ENCODE measurements at regions not wholly inside any gene's neighbourhood (a gene's known extent, or its start where the extent isn't known, plus 50 kb on each side); places are given as distances from the start of the nearest gene placed in this dataset.

DNA sequence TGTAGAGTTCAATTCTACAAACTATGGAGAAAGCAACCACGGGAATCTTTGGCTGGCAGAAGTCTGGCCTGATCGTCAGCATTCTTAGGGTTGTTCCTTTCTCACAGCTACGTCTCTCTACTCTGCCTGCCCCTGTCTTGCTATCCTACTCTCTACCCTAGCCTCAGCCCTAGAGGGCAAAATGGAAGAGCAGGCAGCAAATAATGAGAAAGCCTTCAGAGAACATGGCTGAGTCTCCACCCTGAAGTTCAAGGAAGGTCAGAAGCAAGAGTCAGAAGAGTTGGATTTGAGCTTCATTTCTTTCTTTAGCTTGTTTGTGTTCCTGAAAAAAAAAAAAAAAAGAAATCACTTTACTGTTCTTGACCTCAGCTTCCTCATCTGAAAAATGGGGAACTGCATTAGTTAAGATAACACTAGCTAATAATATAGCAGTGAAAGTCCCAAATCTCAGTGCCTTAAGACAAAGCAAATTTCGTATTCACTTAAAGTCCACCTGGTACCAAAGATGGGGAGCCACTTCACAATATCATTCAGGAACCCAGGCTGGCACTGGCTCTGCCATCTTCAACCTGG, 50.2 kb upstream of the CCND2 start:
- Mint-ChIP-seq H3K27ac (no peak overlapping the region), H3K4me3 (no peak overlapping the region), H3K36me3 (ENCODE audit: low read depth) (no peaks in the 10 kb centered on the region), H3K9me3 (peaks cover 15% of the 10 kb centered on the region), H3K4me1 (no peaks in the 10 kb centered on the region), H3K27me3 (ENCODE audit: low read depth) (peaks cover 16% of the 10 kb centered on the region)
- no peak for TF ChIP-seq CTCF (IDR thresholded peaks at IDR 0.05; ENCODE audit: unreplicated experiment in 3 of 3)

DNA sequence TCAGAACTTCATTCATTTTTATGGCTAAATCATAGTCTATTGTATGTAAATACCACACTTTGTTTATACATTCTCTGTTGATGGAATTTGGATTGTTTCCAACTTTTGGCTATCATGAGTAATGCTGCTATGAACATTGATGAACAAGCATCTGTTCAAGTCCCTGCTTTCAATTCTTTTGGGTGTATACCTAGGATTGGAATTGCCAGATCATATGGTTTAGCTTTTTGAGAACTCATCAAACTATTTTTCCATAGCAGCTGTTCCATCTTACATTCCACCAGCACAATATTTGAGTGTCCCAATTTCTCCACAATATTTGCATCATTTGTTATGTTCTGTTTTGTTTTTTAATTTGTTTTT, 52.3 kb upstream of the CCND2 start:
- H3K36me3 Mint-ChIP-seq (ENCODE audit: low read depth): no peaks in the 10 kb centered on the region
- no peak for TF ChIP-seq CTCF (IDR thresholded peaks at IDR 0.05; ENCODE audit: unreplicated experiment in 3 of 3)
- H3K4me1 Mint-ChIP-seq: no peaks in the 10 kb centered on the region
- H3K9me3 Mint-ChIP-seq: peaks cover 20% of the 10 kb centered on the region
- no peak overlapping the region for H3K4me3 Mint-ChIP-seq
- H3K27ac Mint-ChIP-seq: no peak overlapping the region
- peaks cover 12% of the 10 kb centered on the region for H3K27me3 Mint-ChIP-seq (ENCODE audit: low read depth)

- no peak overlapping the region for H3K27ac Mint-ChIP-seq
- no peak overlapping the region for H3K4me3 Mint-ChIP-seq
- no peak for TF ChIP-seq CTCF (IDR thresholded peaks at IDR 0.05; ENCODE audit: unreplicated experiment in 3 of 3)
- H3K9me3 Mint-ChIP-seq: peaks cover 20% of the 10 kb centered on the region
- H3K4me1 Mint-ChIP-seq: no peaks in the 10 kb centered on the region
- H3K27me3 Mint-ChIP-seq (ENCODE audit: low read depth): peaks cover 13% of the 10 kb centered on the region
- H3K36me3 Mint-ChIP-seq (ENCODE audit: low read depth): no peaks in the 10 kb centered on the region
Measured at GRCh38 chr12:4220536-4221257, 52.9 kb upstream of the CCND2 start.

GRCh38 chr12:4217091-4217490, 56.5 kb upstream of the CCND2 start:
- Mint-ChIP-seq H3K4me1 (no peaks in the 10 kb centered on the region), H3K27ac (no peak overlapping the region), H3K36me3 (ENCODE audit: low read depth) (no peaks in the 10 kb centered on the region), H3K9me3 (peaks cover 17% of the 10 kb centered on the region), H3K27me3 (ENCODE audit: low read depth) (peaks cover 19% of the 10 kb centered on the region), H3K4me3 (no peak overlapping the region)
- TF ChIP-seq CTCF (IDR thresholded peaks at IDR 0.05; ENCODE audit: unreplicated experiment in 3 of 3): no peak

- Mint-ChIP-seq H3K27me3 (ENCODE audit: low read depth) (peaks cover 19% of the 10 kb centered on the region), H3K27ac (no peak overlapping the region), H3K4me1 (no peaks in the 10 kb centered on the region), H3K4me3 (no peak overlapping the region), H3K9me3 (peaks cover 17% of the 10 kb centered on the region), H3K36me3 (ENCODE audit: low read depth) (no peaks in the 10 kb centered on the region)
- no peak for TF ChIP-seq CTCF (IDR thresholded peaks at IDR 0.05; ENCODE audit: unreplicated experiment in 3 of 3)
Measured at GRCh38 chr12:4216187-4216927, 57.2 kb upstream of the CCND2 start.
